HG02852 (cell line): ENCODE measurements at regions not wholly inside any gene's neighbourhood (a gene's known extent, or its start where the extent isn't known, plus 50 kb on each side); places are given as distances from the start of the nearest gene placed in this dataset.

Experiments used
- ATAC-seq: cut with Tn5 transposase; IDR thresholded peaks from one replicate; pipeline ENCODE4 v1.9.1; 2021; ENCODE audit warnings: mild to moderate bottlenecking, moderate library complexity; ENCODE audit not compliant: unreplicated experiment

DNA sequence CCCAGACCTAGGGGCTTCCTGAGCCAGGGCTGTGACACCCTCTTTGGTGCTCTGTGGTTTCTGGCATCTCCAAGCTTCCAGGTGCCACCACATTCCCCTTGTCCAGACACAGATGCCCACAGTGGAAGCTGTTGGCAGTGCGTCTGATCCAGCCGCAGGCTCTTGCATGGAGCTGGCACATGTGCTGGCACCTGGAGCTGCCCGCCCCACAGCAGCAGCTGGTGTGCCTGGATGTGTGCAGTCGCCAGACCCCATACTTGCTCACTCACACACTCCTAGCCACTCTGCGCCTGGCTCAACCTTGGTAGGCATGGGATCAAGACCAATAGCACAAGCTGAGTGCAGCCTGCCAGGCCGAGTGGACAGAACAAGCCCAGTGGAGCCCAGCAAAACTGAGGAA, 106.5 kb downstream of the LYZL1 start:
- no peak for ATAC-seq

DNA sequence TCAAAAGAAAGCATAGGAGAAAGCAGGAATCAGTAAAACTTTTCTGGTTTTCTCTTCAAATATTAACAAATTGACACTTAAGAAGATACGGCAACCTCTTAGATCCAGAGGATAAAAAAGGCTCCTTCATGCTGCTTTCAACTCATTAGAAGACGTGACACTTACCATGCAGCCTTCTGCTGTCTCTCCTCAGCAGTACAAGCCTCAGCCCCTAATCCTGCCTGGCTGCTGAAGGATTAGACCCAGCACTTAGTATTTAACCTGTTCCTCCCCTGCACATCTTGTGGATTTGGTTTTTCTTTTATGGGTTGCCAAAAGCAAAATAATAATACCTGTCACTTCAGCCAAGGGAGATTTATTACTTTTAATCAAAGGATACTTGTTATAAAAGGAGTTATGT, 108.4 kb downstream of the LYZL1 start:
- ATAC-seq = no peak

DNA sequence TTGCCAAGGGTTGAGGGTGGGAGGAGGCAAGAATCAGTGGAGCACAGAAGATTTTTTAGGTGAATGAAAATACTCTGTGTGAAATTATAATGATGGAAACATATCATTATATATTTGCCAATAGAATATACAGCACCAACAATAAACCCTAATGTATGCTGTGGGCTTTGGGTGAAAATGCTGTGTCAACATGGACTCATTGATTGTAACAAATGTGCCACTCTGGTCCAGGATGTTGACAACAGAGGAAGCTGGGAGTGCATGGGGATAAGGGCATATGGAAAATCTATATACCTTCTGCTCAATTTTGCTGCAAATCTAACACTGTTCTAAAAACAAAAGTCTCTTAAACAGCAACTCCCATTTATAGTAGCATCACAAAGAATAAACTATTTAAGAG, 114.3 kb downstream of the LYZL1 start:
- ATAC-seq = no peak

DNA sequence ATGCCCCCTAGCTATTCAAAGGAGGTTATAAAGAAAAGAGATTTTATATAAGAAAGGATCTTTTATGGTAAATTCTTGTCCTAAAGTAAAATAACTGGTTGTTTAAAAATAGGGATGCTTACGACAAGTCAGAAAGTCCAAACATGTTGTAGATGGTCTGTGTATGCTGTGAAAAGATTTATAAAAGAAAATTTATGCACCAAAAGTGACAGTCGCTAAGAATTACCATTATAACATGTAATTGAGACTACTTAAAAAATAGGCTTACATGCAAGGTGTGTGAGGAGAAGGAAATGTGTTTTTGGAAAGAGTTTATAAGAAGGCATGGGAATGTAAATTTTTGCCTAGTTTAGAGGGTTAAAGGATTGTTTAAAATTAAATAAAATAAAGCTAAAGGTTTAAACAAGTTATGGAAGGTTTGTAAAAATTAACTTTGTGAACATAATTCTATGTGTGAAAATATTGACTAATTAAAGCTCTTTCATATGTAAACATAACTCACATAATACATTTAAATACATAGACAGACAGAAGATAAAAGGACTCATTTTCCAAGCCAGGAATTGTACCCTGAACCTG, 118.5 kb downstream of the LYZL1 start:
- ATAC-seq = no peak
